MCF 10A (cell line): ENCODE measurements at regions not wholly inside any gene's neighbourhood (a gene's known extent, or its start where the extent isn't known, plus 50 kb on each side); places are given as distances from the start of the nearest gene placed in this dataset.

Source experiments
- BruUV-seq: library from RNA; stranded (reverse); fragments of 400-500 nt; replicated peaks from 2 replicates; lab custom pipeline; 2021; lab: Mats Ljungman, UMichigan
- CTCF ChIA-PET: fragments of 300-600 bp; sonication (Branson Sonifier 250); formaldehyde crosslinking; extraction: SDS; loops from one replicate; lab custom pipeline; 2021; ENCODE audit warnings: antibody characterized with exemption, inconsistent platforms; lab: Yijun Ruan, JAX
- POLR2A ChIA-PET: fragments of 300-600, 350-650 bp; sonication (Branson Sonifier 250); formaldehyde crosslinking; extraction: SDS; loops from one replicate; lab custom pipeline; 2020; ENCODE audit warnings: antibody characterized with exemption, inconsistent platforms; lab: Yijun Ruan, JAX
- DNase-seq: peaks from one replicate; pipeline ENCODE4 v3.0.0-alpha.2; 2018; ENCODE audit not compliant: unreplicated experiment
- H3K27ac Mint-ChIP-seq: one replicate; pipeline ENCODE4 v1.8.0; 2022; ENCODE audit warnings: mild to moderate bottlenecking, low read depth, mixed read lengths; ENCODE audit not compliant: unreplicated experiment
- H3K27me3 Mint-ChIP-seq: one replicate; pipeline ENCODE4 v1.8.0; 2022; ENCODE audit warnings: mixed read lengths; ENCODE audit not compliant: insufficient read depth, unreplicated experiment
- H3K36me3 Mint-ChIP-seq: one replicate; pipeline ENCODE4 v1.8.0; 2022; ENCODE audit warnings: mild to moderate bottlenecking, moderate library complexity, mixed read lengths; ENCODE audit not compliant: insufficient read depth, unreplicated experiment
- H3K4me1 Mint-ChIP-seq: one replicate; pipeline ENCODE4 v1.8.0; 2022; ENCODE audit warnings: mixed read lengths; ENCODE audit not compliant: insufficient read depth, unreplicated experiment
- H3K4me3 Mint-ChIP-seq: one replicate; pipeline ENCODE4 v1.8.0; 2022; ENCODE audit warnings: mild to moderate bottlenecking, moderate library complexity, mixed read lengths; ENCODE audit not compliant: unreplicated experiment
- H3K9me3 Mint-ChIP-seq: one replicate; pipeline ENCODE4 v1.8.0; 2022; ENCODE audit warnings: mixed read lengths; ENCODE audit not compliant: unreplicated experiment
- intact Hi-C: fragments of 100-400 bp; cut with micrococcal nuclease; formaldehyde crosslinking; loops from 2 replicates; pipeline ENCODE4 v1.14.1; 2022
- TF ChIP-seq, protein P1 (sequence below): fragments of 200-600 bp; IDR thresholded peaks from one replicate; pipeline ENCODE4 v1.8.0; 2022; ENCODE audit warnings: antibody characterized with exemption, mild to moderate bottlenecking; ENCODE audit not compliant: unreplicated experiment

DNA sequence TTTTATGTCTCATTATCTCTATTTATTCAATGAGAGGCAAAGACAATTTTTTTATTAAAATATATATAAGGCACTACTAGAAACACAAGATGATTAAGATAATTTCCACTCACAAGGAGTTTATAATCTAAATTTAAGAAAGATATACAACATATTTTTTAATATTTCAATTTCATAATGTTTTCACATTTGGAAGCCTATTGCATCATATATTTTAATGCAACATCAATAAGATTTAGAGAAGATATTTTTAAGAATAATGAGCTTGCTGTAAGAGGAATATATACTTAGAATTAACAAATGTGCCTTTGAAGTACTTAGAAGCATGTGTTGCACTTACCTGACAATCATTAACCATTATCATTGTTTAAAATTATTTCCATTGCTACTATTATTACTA, 597.7 kb upstream of the BTBD3 start:
- Mint-ChIP-seq H3K27ac (no peak overlapping the region), H3K9me3 (peaks cover 32% of the 10 kb centered on the region), H3K36me3 (no peaks in the 10 kb centered on the region), H3K27me3 (no peaks in the 10 kb centered on the region), H3K4me1 (no peaks in the 10 kb centered on the region), H3K4me3 (no peak overlapping the region)
- TF ChIP-seq, protein P1, sequence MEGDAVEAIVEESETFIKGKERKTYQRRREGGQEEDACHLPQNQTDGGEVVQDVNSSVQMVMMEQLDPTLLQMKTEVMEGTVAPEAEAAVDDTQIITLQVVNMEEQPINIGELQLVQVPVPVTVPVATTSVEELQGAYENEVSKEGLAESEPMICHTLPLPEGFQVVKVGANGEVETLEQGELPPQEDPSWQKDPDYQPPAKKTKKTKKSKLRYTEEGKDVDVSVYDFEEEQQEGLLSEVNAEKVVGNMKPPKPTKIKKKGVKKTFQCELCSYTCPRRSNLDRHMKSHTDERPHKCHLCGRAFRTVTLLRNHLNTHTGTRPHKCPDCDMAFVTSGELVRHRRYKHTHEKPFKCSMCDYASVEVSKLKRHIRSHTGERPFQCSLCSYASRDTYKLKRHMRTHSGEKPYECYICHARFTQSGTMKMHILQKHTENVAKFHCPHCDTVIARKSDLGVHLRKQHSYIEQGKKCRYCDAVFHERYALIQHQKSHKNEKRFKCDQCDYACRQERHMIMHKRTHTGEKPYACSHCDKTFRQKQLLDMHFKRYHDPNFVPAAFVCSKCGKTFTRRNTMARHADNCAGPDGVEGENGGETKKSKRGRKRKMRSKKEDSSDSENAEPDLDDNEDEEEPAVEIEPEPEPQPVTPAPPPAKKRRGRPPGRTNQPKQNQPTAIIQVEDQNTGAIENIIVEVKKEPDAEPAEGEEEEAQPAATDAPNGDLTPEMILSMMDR, result no peak
- BruUV-seq, result no TSS peak
- POLR2A ChIA-PET, result interaction anchor here (1.0 kb wide), 1 partner anchor 18 kb away, joined by 3 read pairs; no protein-coding TSS in a partner anchor
- intact Hi-C loops, result no loop called here
- CTCF ChIA-PET, result interaction anchor here (0.6 to 1.1 kb wide), 3 partner anchors 40 to 1805 kb away, joined by 3 to 4 read pairs (median 3); partner anchors contain the start of gene LAMP5
- no peak for DNase-seq

DNA sequence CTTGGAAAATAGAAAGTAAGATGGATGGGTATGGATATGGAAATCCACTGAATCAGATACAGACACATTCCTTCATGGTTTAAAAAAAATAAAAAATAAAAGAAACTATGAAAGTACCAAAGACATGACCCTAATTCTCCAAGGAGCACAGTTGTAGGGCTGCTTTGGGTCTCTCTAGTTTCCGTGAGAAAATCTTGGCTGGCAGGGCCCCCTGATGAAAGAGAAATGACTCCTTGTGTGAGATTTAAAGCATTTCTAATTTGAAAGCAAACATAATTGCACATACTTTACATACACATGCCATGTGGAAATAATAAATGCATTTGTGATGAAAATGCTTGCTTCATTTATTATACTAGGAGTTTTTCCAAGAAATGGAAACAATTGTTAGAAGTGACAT, 593.9 kb upstream of the BTBD3 start:
- CTCF ChIA-PET, result no interaction called here
- no peak for DNase-seq
- intact Hi-C loops, result no loop called here
- no peaks in the 10 kb centered on the region for H3K36me3 Mint-ChIP-seq
- no peak overlapping the region for H3K27ac Mint-ChIP-seq
- POLR2A ChIA-PET, result no interaction called here
- BruUV-seq, result no TSS peak
- no peaks in the 10 kb centered on the region for H3K4me1 Mint-ChIP-seq
- peaks cover 23% of the 10 kb centered on the region for H3K9me3 Mint-ChIP-seq
- TF ChIP-seq, protein P1, result no peak
- no peak overlapping the region for H3K4me3 Mint-ChIP-seq
- no peaks in the 10 kb centered on the region for H3K27me3 Mint-ChIP-seq

DNA sequence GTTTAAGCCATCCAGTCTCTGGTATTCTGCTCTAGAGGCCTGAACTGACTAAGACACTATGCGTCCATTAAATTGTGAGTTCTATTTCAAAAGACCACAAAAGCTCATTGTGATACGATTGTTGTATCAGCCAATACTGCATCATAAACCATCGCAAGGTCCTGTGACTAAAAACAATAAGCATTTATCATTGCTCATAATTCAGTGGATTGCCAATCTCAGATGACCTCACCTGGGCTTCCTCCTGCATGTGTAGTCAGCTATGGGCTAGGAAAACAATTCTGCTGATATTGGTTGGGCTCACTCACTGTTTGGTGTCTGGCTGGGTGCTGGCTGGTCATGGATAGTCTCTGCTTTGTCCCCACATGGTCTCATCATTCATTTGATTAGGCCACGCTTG, 592.7 kb upstream of the BTBD3 start:
- Mint-ChIP-seq H3K36me3 (no peaks in the 10 kb centered on the region), H3K27ac (no peak overlapping the region), H3K27me3 (no peaks in the 10 kb centered on the region), H3K4me3 (no peak overlapping the region), H3K4me1 (no peaks in the 10 kb centered on the region), H3K9me3 (peaks cover 23% of the 10 kb centered on the region)
- DNase-seq, result no peak
- intact Hi-C loops, result no loop called here
- CTCF ChIA-PET, result no interaction called here
- BruUV-seq, result no TSS peak
- POLR2A ChIA-PET, result interaction anchor here (0.5 kb wide), 1 partner anchor 11 kb away, joined by 3 read pairs; no protein-coding TSS in a partner anchor
- TF ChIP-seq, protein P1, result no peak

DNA sequence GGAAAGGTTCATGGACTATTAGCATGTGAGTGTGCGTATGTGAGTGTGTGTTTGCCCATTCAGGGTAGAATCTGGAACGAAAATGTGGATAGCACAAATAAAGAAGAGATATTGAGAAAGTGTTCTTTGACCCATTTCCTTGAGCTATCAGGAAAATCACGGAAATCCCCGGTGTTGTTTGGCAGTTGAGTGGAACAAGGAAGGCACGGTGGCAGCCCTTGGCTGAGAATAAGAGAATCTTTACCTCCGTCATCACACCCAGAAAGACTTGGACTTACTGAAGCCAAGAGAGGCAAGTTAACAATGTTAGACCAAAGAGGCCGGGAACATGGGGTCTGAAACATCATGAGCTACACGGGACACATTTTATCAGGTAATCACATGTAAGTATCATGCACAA, 588.9 kb upstream of the BTBD3 start:
- no peak overlapping the region for H3K4me3 Mint-ChIP-seq
- ChIA-PET POLR2A (interaction anchor here (0.9 to 1.1 kb wide), 2 partner anchors 23 to 251 kb away, joined by 3 to 4 read pairs; no protein-coding TSS in a partner anchor), CTCF (interaction anchor here (0.6 to 1.5 kb wide), 5 partner anchors 11 to 215 kb away, joined by 3 read pairs; no protein-coding TSS in a partner anchor)

More for the DNA sequence above, 588.9 kb upstream of the BTBD3 start:
- no peak for DNase-seq
- Mint-ChIP-seq H3K27ac (no peak overlapping the region), H3K9me3 (no peaks in the 10 kb centered on the region), H3K4me1 (no peaks in the 10 kb centered on the region), H3K36me3 (no peaks in the 10 kb centered on the region), H3K27me3 (no peaks in the 10 kb centered on the region)
- BruUV-seq, result no TSS peak
- TF ChIP-seq, protein P1, result no peak
- intact Hi-C loops, result no loop called here
